ENCODE measurements at regions not wholly inside any gene's neighbourhood (a gene's known extent, or its start where the extent isn't known, plus 50 kb on each side); places are given as distances from the start of the nearest gene placed in this dataset.

GRCh38 chr2:120860579-120860922 lies 124.9 kb downstream of the GLI2 start:
- no peaks in the 10 kb centered on the region for H3K4me1 Mint-ChIP-seq
- no peaks in the 10 kb centered on the region for H3K27me3 ChIP-seq (replicated peaks in 1 of 4; ENCODE audit: control extremely low read depth in 1 of 4, control insufficient read depth in 3 of 4, insufficient read depth in 4 of 4, low read length in 3 of 4)
- H4K20me1 ChIP-seq (ENCODE audit: control insufficient read depth, insufficient read depth, low read length, poor library complexity, severe bottlenecking): no peaks in the 10 kb centered on the region
- H3K27me3 Mint-ChIP-seq: no peaks in the 10 kb centered on the region
- TF ChIP-seq EZH2 (IDR thresholded peaks at IDR 0.05; ENCODE audit: borderline replicate concordance, insufficient read depth, low read depth, low read length, poor library complexity, severe bottlenecking): no peak
- TF ChIP-seq CTCF (IDR thresholded peaks at IDR 0.05): no peak
- H3K4me3 ChIP-seq (ENCODE audit: control extremely low read depth in 1 of 5, extremely low read depth in 1 of 5, insufficient read depth in 1 of 5, low read depth in 2 of 5, low read length in 4 of 5): no peak overlapping the region
- no peaks in the 10 kb centered on the region for H3K36me3 ChIP-seq (replicated peaks in 1 of 2; ENCODE audit: control extremely low read depth in 1 of 2, control insufficient read depth in 1 of 2, extremely low read depth in 1 of 2, insufficient read depth in 2 of 2, low read length in 1 of 2)
- no peak overlapping the region for H3K27ac ChIP-seq (ENCODE audit: low read length in 2 of 2)
- H3K9me3 ChIP-seq (ENCODE audit: control extremely low read depth in 1 of 3, control insufficient read depth in 2 of 3, insufficient read depth in 1 of 3, low read length in 2 of 3): peaks cover 0 to 2% (median 0%) of the 10 kb centered on the region in 3 donors
- intact Hi-C loops (cut with micrococcal nuclease): no loop called here
- H3K4me1 ChIP-seq (ENCODE audit: control insufficient read depth in 2 of 2, insufficient read depth in 2 of 2, low read length in 2 of 2): no peaks in the 10 kb centered on the region
- no peaks in the 10 kb centered on the region for H3K9me3 Mint-ChIP-seq (ENCODE audit: insufficient read depth)
- ATAC-seq (ENCODE audit: low read depth) (no peak), DNase-seq (no peak)
- WGBS (ENCODE audit: insufficient coverage): 84% methylated on average over 4 of the region's 4 CpGs
- no peak overlapping the region for H2AFZ ChIP-seq (ENCODE audit: insufficient read depth, low read depth, low read length, poor library complexity, severe bottlenecking)
- no peak overlapping the region for H3K9ac ChIP-seq (ENCODE audit: low read length)
- H3K4me3 Mint-ChIP-seq: no peak overlapping the region
- H3K27ac Mint-ChIP-seq: no peak overlapping the region
- H3K4me2 ChIP-seq (replicated peaks; ENCODE audit: low read depth, low read length, poor library complexity, severe bottlenecking): no peak overlapping the region
- ChIA-PET CTCF (no interaction called here), POLR2A (no interaction called here)
- H3K79me2 ChIP-seq (ENCODE audit: control insufficient read depth, insufficient read depth, low read length): no peaks in the 10 kb centered on the region

- H2AFZ ChIP-seq (ENCODE audit: insufficient read depth, low read depth, low read length, poor library complexity, severe bottlenecking): no peak overlapping the region
- no peaks in the 10 kb centered on the region for H3K4me1 ChIP-seq (ENCODE audit: control insufficient read depth in 2 of 2, insufficient read depth in 2 of 2, low read length in 2 of 2)
- ChIA-PET CTCF (no interaction called here), POLR2A (no interaction called here)
- H3K9ac ChIP-seq (ENCODE audit: low read length): no peak overlapping the region
- WGBS (ENCODE audit: insufficient coverage): 98% methylated on average over 5 of the region's 5 CpGs
- H3K27me3 ChIP-seq (replicated peaks in 1 of 4; ENCODE audit: control extremely low read depth in 1 of 4, control insufficient read depth in 3 of 4, insufficient read depth in 4 of 4, low read length in 3 of 4): peaks cover 0 to 2% (median 0%) of the 10 kb centered on the region in 4 experiments
- no peaks in the 10 kb centered on the region for H3K79me2 ChIP-seq (ENCODE audit: control insufficient read depth, insufficient read depth, low read length)
- peaks cover 0 to 8% (median 0%) of the 10 kb centered on the region in 3 donors for H3K9me3 ChIP-seq (ENCODE audit: control extremely low read depth in 1 of 3, control insufficient read depth in 2 of 3, insufficient read depth in 1 of 3, low read length in 2 of 3)
- H3K4me3 ChIP-seq (ENCODE audit: control extremely low read depth in 1 of 5, extremely low read depth in 1 of 5, insufficient read depth in 1 of 5, low read depth in 2 of 5, low read length in 4 of 5): no peak overlapping the region
- no peak overlapping the region for H3K4me2 ChIP-seq (replicated peaks; ENCODE audit: low read depth, low read length, poor library complexity, severe bottlenecking)
- H3K4me1 Mint-ChIP-seq: no peaks in the 10 kb centered on the region
- no peaks in the 10 kb centered on the region for H3K9me3 Mint-ChIP-seq (ENCODE audit: insufficient read depth)
- no peaks in the 10 kb centered on the region for H3K36me3 ChIP-seq (replicated peaks in 1 of 2; ENCODE audit: control extremely low read depth in 1 of 2, control insufficient read depth in 1 of 2, extremely low read depth in 1 of 2, insufficient read depth in 2 of 2, low read length in 1 of 2)
- H3K27ac Mint-ChIP-seq: no peak overlapping the region
- no peak for ATAC-seq (ENCODE audit: low read depth)
- H3K4me3 Mint-ChIP-seq: no peak overlapping the region
- no peaks in the 10 kb centered on the region for H4K20me1 ChIP-seq (ENCODE audit: control insufficient read depth, insufficient read depth, low read length, poor library complexity, severe bottlenecking)
- DNase-seq: no peak
- peaks cover 3% of the 10 kb centered on the region for H3K27me3 Mint-ChIP-seq
- no peak for TF ChIP-seq EZH2 (IDR thresholded peaks at IDR 0.05; ENCODE audit: borderline replicate concordance, insufficient read depth, low read depth, low read length, poor library complexity, severe bottlenecking)
- TF ChIP-seq CTCF (IDR thresholded peaks at IDR 0.05): no peak
- no peak overlapping the region for H3K27ac ChIP-seq (ENCODE audit: low read length in 2 of 2)
- intact Hi-C loops (cut with micrococcal nuclease): no loop called here
Observed at GRCh38 chr2:120861191-120861575, 125.5 kb downstream of the GLI2 start.

All from B cell (primary cell).